GM21360 (cell line): ENCODE measurements at regions not wholly inside any gene's neighbourhood (a gene's known extent, or its start where the extent isn't known, plus 50 kb on each side); places are given as distances from the start of the nearest gene placed in this dataset.

Source experiments
- ATAC-seq: cut with Tn5 transposase; IDR thresholded peaks from one replicate; pipeline ENCODE4 v1.9.1; 2021; ENCODE audit warnings: mild to moderate bottlenecking, moderate library complexity; ENCODE audit not compliant: unreplicated experiment

- no peak for ATAC-seq
Observed at GRCh38 chr10:36506261-36506660, 619.1 kb upstream of the ANKRD30A start.

DNA sequence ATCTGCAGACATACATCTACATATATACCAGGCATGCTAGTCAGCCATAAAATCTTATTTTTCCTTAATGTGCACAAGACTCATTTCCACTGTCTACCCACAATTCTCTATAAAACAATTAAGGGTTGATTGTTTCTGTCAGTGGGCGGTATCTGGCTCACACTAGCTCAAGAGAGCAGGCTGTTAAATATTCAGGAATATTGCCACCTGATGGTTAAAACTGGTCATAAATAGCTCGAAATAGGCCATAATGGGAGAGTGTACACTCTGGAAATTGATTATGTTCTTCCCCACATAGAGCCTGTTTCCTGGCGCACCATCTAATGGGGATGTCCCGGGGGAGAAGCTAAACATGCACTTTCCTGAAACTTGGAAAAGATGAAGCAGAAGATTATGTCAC is 620.6 kb upstream of the ANKRD30A start:
- no peak for ATAC-seq

DNA sequence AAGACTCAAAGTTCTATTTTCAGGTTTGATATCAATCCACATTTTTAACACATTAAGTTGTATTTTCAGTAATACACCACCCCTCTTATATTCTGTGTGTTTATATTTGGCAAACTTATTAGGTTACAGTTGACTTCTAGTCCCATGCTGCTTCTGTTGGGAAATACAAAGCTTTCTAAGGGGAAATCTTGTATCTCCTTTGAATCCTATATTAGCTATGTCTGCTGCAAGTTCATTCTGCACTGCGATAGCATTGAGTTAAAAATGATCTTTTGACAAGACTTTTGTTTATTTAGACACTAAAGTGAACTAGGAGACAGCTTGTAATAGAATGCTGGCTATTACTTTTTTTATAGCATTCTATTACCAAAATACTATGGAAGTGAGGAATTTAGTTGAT is 625.1 kb upstream of the ANKRD30A start:
- ATAC-seq = no peak

DNA sequence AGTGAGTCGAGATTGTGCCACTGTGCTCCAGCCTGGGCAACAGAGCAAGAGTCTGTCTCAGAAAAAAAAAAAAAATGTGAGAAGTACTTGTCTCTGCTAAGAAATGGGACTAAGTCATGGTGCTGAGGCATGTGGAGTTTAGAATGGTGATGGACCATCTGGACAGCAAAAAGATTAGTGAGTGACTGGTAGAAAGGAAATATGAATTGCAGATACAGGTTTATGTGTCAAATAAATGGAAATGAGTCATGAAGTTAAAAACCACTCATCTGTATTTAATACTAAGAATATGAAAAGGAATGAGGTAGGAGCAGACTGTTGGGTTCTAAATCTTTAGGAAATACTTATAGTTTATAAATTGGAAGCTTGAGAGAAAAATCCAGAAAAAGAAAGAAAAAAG is 625.7 kb upstream of the ANKRD30A start:
- ATAC-seq = no peak

DNA sequence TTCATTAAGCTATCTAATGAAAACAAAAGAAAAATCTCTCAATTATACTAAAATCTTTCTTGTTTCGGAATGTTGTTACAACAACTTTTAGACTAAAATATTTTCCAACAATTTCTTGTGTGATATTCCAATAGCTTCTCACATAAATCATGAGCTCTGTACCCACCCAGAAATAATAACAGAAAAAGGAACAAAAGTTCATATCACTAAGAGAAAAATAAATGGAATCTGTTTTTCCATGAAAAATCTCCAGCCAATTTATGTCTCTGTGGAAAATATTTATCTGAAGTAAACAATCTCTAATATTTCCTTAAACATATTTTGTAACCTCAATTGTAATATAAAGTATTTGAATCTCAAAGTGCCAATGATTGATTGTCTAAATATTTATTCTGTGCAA is 628.6 kb upstream of the ANKRD30A start:
- no peak for ATAC-seq

GRCh38 chr10:36494371-36494770 is 631.0 kb upstream of the ANKRD30A start:
- ATAC-seq = no peak

GRCh38 chr10:36493516-36493880 is 631.9 kb upstream of the ANKRD30A start:
- no peak for ATAC-seq

DNA sequence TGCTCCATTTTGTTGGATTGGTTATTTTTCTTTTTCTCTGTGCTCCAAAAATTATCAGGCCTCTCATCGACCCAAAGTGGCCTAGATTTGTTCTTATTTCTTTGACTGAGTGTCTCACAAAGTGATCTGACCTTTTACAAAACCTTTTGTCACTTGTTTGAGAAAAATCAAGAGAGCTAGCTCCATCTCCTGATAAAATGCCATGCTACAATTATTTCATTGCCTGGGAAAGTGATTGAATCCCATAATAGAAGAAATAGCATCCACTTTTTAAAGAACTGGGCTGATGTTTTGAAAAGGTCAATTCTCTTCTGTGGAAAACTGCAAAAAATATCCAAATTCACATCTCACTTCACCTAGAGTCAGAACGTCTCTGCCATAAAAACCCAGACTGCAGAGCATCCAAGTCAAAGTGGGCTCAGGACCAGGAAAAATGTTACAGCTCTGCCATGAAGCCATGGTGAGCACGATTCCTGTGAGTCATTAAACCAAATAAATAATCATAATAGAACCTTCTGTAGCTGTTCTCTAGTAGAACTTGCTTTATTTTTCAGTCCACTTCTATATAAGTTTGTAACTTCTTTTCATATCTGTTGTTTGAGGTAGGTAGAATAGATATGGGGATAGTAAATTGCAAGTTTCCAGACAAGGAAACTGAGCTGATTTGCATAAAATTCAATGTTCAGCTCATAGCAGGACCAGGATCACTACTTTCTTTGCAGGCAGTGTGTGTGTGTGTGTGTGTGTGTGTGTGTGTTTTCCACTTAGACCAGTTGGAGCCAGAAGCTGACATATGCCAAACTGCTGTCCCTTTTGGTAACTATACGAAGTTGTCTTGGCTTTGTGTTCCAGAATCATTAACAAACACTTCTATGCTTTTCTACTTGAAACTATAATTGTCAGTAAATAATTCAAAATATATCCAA is 632.5 kb upstream of the ANKRD30A start:
- no peak for ATAC-seq

DNA sequence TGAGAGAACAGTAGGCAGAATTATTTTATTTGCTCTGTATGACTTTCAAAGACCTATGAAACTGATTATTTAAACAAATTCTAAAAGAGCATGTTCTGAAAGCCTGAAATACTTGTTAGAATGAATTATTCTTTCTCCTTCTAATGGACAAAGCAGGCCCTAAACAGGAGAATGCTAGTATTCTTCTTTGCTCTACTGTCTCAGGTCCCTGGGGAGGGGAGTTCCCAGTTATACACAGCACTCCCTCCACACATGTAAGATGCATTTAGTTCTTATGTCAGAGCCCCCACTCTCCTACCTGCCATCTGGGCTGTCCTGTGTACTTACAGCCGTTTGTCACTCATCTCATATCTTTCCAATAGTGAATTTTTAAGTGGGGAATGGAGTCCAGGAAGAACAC is 633.5 kb upstream of the ANKRD30A start:
- no peak for ATAC-seq

GRCh38 chr10:36489611-36490228 is 635.7 kb upstream of the ANKRD30A start:
- ATAC-seq = no peak

- no peak for ATAC-seq
Observed at GRCh38 chr10:36489181-36489580, 636.2 kb upstream of the ANKRD30A start.

DNA sequence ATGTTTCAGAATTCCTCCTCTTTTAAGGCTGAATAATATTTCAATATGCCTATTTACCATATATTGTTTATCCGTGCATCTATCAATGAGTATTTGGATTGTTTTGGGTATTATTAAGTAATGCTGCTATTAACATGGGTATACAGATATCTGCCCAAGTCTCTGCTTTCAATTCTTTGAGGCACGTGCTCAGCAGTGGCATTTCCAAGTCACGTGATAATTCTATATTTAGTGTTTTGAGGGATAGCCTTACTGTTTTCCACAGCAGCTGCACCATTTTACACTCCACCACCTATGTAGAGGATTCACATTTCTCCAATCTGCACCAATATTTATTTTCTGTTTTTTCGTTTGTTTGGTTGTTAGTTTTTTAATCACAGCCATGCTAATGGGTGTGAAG is 636.8 kb upstream of the ANKRD30A start:
- ATAC-seq = no peak

DNA sequence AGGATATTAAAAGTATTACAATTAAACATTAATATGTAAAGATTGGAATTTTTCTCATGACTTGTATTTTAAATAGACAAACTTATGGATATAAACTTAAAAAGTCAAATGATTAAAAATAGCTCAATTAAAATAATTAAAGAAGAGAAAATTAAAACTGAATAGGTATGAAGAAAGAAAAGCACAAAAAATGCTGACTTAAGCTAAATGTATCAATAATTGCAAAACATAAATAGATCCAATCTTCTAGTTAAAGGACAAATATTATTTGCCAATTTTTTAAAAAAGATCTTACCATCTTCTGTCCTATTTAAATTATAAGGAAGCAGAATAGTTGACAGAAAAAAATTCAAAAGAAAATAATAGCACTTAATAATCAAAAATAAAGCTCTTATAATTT is 646.3 kb upstream of the ANKRD30A start:
- no peak for ATAC-seq

GRCh38 chr10:36476399-36476798 is 649.0 kb upstream of the ANKRD30A start:
- ATAC-seq = no peak

DNA sequence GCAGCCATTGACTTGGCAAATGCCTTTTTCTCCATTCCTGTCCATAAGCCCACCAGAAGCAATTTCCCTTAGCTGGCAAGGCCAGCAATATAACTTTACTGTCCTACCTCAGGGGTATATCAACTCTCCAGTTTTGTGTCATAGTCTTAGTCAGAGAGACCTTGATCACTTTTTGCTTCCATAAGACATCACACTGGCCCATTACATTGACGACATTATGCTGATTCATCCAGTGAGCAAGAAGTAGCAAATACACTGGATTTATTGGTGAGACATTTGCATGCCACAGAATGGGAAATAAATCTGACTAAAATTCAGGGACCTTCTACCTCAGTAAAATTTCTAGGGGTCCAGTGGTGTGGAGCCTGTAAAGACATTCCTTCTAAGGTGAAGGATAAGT is 649.7 kb upstream of the ANKRD30A start:
- no peak for ATAC-seq

GRCh38 chr10:36474456-36474855 is 650.9 kb upstream of the ANKRD30A start:
- ATAC-seq = no peak

GRCh38 chr10:36473122-36473521 is 652.3 kb upstream of the ANKRD30A start:
- no peak for ATAC-seq

GRCh38 chr10:36469585-36469984 is 655.8 kb upstream of the ANKRD30A start:
- no peak for ATAC-seq

DNA sequence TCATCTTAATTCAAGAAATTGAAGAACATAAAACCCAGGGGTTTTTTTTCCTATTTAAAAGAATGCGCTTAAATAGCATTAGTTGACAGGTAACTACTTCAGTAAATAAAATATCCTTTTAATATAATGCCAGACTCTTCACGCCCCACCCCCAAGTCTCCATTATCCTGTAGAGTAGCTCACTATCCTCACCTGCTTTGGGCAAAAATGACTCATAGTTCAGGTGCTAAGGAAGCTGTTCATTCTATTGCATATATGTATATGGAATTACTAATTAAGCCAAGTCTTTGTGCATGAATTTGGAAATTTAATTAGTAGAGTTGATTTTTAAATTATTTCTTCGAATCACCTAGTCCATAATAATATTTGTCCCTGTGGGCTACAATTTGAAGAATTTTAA is 656.8 kb upstream of the ANKRD30A start:
- ATAC-seq = no peak

- no peak for ATAC-seq
Observed at GRCh38 chr10:36465604-36466379, 659.6 kb upstream of the ANKRD30A start.

- ATAC-seq = no peak
Observed at GRCh38 chr10:36464291-36464690, 661.1 kb upstream of the ANKRD30A start.

DNA sequence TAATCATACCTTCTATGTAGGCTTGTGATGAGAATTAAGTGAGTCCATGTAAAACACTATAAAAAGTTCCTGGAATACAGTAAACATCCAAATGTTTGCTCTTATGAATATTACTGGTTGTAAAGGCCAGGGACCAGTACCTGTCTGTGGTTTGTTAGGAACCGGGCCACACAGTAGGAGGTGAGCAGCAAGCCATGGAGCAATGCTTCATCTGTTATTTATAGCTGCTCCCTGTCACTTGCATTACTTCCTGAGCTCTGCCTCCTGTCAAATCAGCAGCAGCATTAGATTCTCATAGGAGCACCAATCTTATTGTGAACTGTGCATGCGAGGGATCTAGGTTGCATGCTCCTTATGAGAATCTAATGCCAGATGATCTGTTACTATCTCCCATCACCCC is 662.0 kb upstream of the ANKRD30A start:
- ATAC-seq = no peak
